T-helper 2 cell treated with Interferon-gamma antibody and Interleukin-4, amounts not matched to agents 5 μg/mL and 100 μg/mL, for 36 hours (primary cell): ENCODE measurements at regions not wholly inside any gene's neighbourhood (a gene's known extent, or its start where the extent isn't known, plus 50 kb on each side); places are given as distances from the start of the nearest gene placed in this dataset.

Experiments
- DNase-seq: peaks from one replicate; pipeline ENCODE4 v3.0.0; 2021; ENCODE audit warnings: low spot score
- H3K27ac Mint-ChIP-seq: one replicate; pipeline ENCODE4 v1.8.0; 2021; ENCODE audit warnings: mild to moderate bottlenecking, mixed read lengths
- H3K27me3 Mint-ChIP-seq: one replicate; pipeline ENCODE4 v1.8.0; 2021; ENCODE audit warnings: low read depth, mixed read lengths
- H3K36me3 Mint-ChIP-seq: one replicate; pipeline ENCODE4 v1.8.0; 2021; ENCODE audit warnings: low read depth, mixed read lengths
- H3K4me1 Mint-ChIP-seq: one replicate; pipeline ENCODE4 v1.8.0; 2021; ENCODE audit warnings: low read depth, mixed read lengths
- H3K4me3 Mint-ChIP-seq: one replicate; pipeline ENCODE4 v1.8.0; 2022; ENCODE audit warnings: mild to moderate bottlenecking, moderate library complexity, mixed read lengths
- H3K9me3 Mint-ChIP-seq: one replicate; pipeline ENCODE4 v1.8.0; 2021; ENCODE audit warnings: mixed read lengths

GRCh38 chr9:110049699-110050450 lies 158.1 kb downstream of the C9orf152 start:
- Mint-ChIP-seq H3K4me1 (peaks cover 47% of the 10 kb centered on the region), H3K9me3 (no peaks in the 10 kb centered on the region), H3K36me3 (peaks cover 34% of the 10 kb centered on the region), H3K27ac (peak overlapping the region; percentile 93), H3K4me3 (peak overlapping the region; percentile 96), H3K27me3 (no peaks in the 10 kb centered on the region)
- DNase-seq, result peak; percentile 32

- H3K36me3 Mint-ChIP-seq, result peaks cover 36% of the 10 kb centered on the region
- peak overlapping the region; percentile 93 for H3K27ac Mint-ChIP-seq
- DNase-seq, result peak; percentile 36
- H3K27me3 Mint-ChIP-seq, result no peaks in the 10 kb centered on the region
- H3K4me1 Mint-ChIP-seq, result peaks cover 52% of the 10 kb centered on the region
- no peaks in the 10 kb centered on the region for H3K9me3 Mint-ChIP-seq
- peak overlapping the region; percentile 96 for H3K4me3 Mint-ChIP-seq
Measured at GRCh38 chr9:110050925-110051355, 157.0 kb downstream of the C9orf152 start.

GRCh38 chr9:110056062-110056461 lies 151.9 kb downstream of the C9orf152 start:
- no peak overlapping the region for H3K27ac Mint-ChIP-seq
- peaks cover 56% of the 10 kb centered on the region for H3K36me3 Mint-ChIP-seq
- no peak for DNase-seq
- H3K4me3 Mint-ChIP-seq, result no peak overlapping the region
- no peaks in the 10 kb centered on the region for H3K9me3 Mint-ChIP-seq
- no peaks in the 10 kb centered on the region for H3K27me3 Mint-ChIP-seq
- H3K4me1 Mint-ChIP-seq, result peaks cover 66% of the 10 kb centered on the region

GRCh38 chr9:110058304-110058953 lies 149.5 kb downstream of the C9orf152 start:
- H3K27ac Mint-ChIP-seq, result peak overlapping the region; percentile 70
- peaks cover 54% of the 10 kb centered on the region for H3K4me1 Mint-ChIP-seq
- no peaks in the 10 kb centered on the region for H3K27me3 Mint-ChIP-seq
- H3K36me3 Mint-ChIP-seq, result peaks cover 53% of the 10 kb centered on the region
- peaks cover 6% of the 10 kb centered on the region for H3K9me3 Mint-ChIP-seq
- DNase-seq, result peak; percentile 27
- no peak overlapping the region for H3K4me3 Mint-ChIP-seq

- Mint-ChIP-seq H3K4me3 (no peak overlapping the region), H3K9me3 (peaks cover 6% of the 10 kb centered on the region), H3K27me3 (no peaks in the 10 kb centered on the region), H3K27ac (peak overlapping the region; percentile 47), H3K36me3 (peaks cover 58% of the 10 kb centered on the region), H3K4me1 (peaks cover 59% of the 10 kb centered on the region)
- DNase-seq, result no peak
Measured at GRCh38 chr9:110059461-110059860, 148.5 kb downstream of the C9orf152 start.

GRCh38 chr9:110064803-110065202 lies 143.2 kb downstream of the C9orf152 start:
- Mint-ChIP-seq H3K4me3 (no peak overlapping the region), H3K9me3 (peaks cover 6% of the 10 kb centered on the region), H3K27ac (peak overlapping the region; percentile 69), H3K27me3 (no peaks in the 10 kb centered on the region), H3K4me1 (peaks cover 64% of the 10 kb centered on the region), H3K36me3 (peaks cover 54% of the 10 kb centered on the region)
- no peak for DNase-seq

- peaks cover 68% of the 10 kb centered on the region for H3K4me1 Mint-ChIP-seq
- H3K27me3 Mint-ChIP-seq, result no peaks in the 10 kb centered on the region
- H3K36me3 Mint-ChIP-seq, result peaks cover 58% of the 10 kb centered on the region
- no peak for DNase-seq
- H3K9me3 Mint-ChIP-seq, result peaks cover 6% of the 10 kb centered on the region
- peak overlapping the region; percentile 39 for H3K4me3 Mint-ChIP-seq
- H3K27ac Mint-ChIP-seq, result peak overlapping the region; percentile 74
Measured at GRCh38 chr9:110065532-110065931, 142.4 kb downstream of the C9orf152 start.

GRCh38 chr9:110066929-110067716 lies 140.8 kb downstream of the C9orf152 start:
- Mint-ChIP-seq H3K4me3 (peak overlapping the region; percentile 17), H3K4me1 (peaks cover 67% of the 10 kb centered on the region), H3K9me3 (peaks cover 5% of the 10 kb centered on the region), H3K27me3 (no peaks in the 10 kb centered on the region), H3K36me3 (peaks cover 59% of the 10 kb centered on the region), H3K27ac (no peak overlapping the region)
- DNase-seq, result no peak

- no peak for DNase-seq
- peak overlapping the region; percentile 68 for H3K27ac Mint-ChIP-seq
- H3K4me1 Mint-ChIP-seq, result peaks cover 68% of the 10 kb centered on the region
- H3K27me3 Mint-ChIP-seq, result no peaks in the 10 kb centered on the region
- H3K9me3 Mint-ChIP-seq, result no peaks in the 10 kb centered on the region
- no peak overlapping the region for H3K4me3 Mint-ChIP-seq
- H3K36me3 Mint-ChIP-seq, result peaks cover 51% of the 10 kb centered on the region
Measured at GRCh38 chr9:110068212-110068611, 139.7 kb downstream of the C9orf152 start.

- Mint-ChIP-seq H3K4me3 (no peak overlapping the region), H3K4me1 (peaks cover 67% of the 10 kb centered on the region), H3K36me3 (peaks cover 50% of the 10 kb centered on the region), H3K9me3 (no peaks in the 10 kb centered on the region), H3K27ac (no peak overlapping the region), H3K27me3 (no peaks in the 10 kb centered on the region)
- DNase-seq, result no peak
Measured at GRCh38 chr9:110069326-110070248, 138.4 kb downstream of the C9orf152 start.

- Mint-ChIP-seq H3K27ac (no peak overlapping the region), H3K4me3 (no peak overlapping the region), H3K36me3 (peaks cover 44% of the 10 kb centered on the region), H3K4me1 (peaks cover 53% of the 10 kb centered on the region), H3K9me3 (no peaks in the 10 kb centered on the region), H3K27me3 (no peaks in the 10 kb centered on the region)
- DNase-seq, result no peak
Measured at GRCh38 chr9:110072597-110073355, 135.2 kb downstream of the C9orf152 start.

- H3K4me1 Mint-ChIP-seq, result peaks cover 48% of the 10 kb centered on the region
- H3K4me3 Mint-ChIP-seq, result no peak overlapping the region
- no peaks in the 10 kb centered on the region for H3K27me3 Mint-ChIP-seq
- no peak for DNase-seq
- peaks cover 39% of the 10 kb centered on the region for H3K36me3 Mint-ChIP-seq
- H3K9me3 Mint-ChIP-seq, result no peaks in the 10 kb centered on the region
- no peak overlapping the region for H3K27ac Mint-ChIP-seq
Measured at GRCh38 chr9:110073356-110073905, 134.5 kb downstream of the C9orf152 start.
